ENCODE measurements at regions not wholly inside any gene's neighbourhood (a gene's known extent, or its start where the extent isn't known, plus 50 kb on each side); places are given as distances from the start of the nearest gene placed in this dataset.
"Not testable (repeated sequence)": the region's sequence is repeated elsewhere in the genome, so short reads cannot be mapped to it uniquely, and the experiment has no call there.

- no peak for DNase-seq
Observed at GRCh38 chr13:86870444-86870843, 800.7 kb upstream of the SLITRK5 start.

GRCh38 chr13:86877441-86877840 is 793.7 kb upstream of the SLITRK5 start:
- DNase-seq: no peak

- DNase-seq: no peak
Observed at GRCh38 chr13:86878781-86879180, 792.4 kb upstream of the SLITRK5 start.

- no peak for DNase-seq
Observed at GRCh38 chr13:86881390-86881789, 789.8 kb upstream of the SLITRK5 start.

GRCh38 chr13:86882107-86882506 is 789.1 kb upstream of the SLITRK5 start:
- no peak for DNase-seq

GRCh38 chr13:86882835-86883234 is 788.3 kb upstream of the SLITRK5 start:
- no peak for DNase-seq

GRCh38 chr13:86892330-86892729 is 778.8 kb upstream of the SLITRK5 start:
- no peak for DNase-seq

GRCh38 chr13:86900906-86901305 is 770.3 kb upstream of the SLITRK5 start:
- DNase-seq: no peak

GRCh38 chr13:86906127-86906874 is 764.9 kb upstream of the SLITRK5 start:
- no peak for DNase-seq

- no peak for DNase-seq
Observed at GRCh38 chr13:86907156-86907555, 764.0 kb upstream of the SLITRK5 start.

- DNase-seq: no peak
Observed at GRCh38 chr13:86909318-86909717, 761.9 kb upstream of the SLITRK5 start.

- no peak for DNase-seq
Observed at GRCh38 chr13:86914757-86915156, 756.4 kb upstream of the SLITRK5 start.

GRCh38 chr13:86917438-86917837 is 753.7 kb upstream of the SLITRK5 start:
- DNase-seq: not testable (repeated sequence)

GRCh38 chr13:86918682-86919081 is 752.5 kb upstream of the SLITRK5 start:
- no peak for DNase-seq

GRCh38 chr13:86920961-86921360 is 750.2 kb upstream of the SLITRK5 start:
- no peak for DNase-seq

GRCh38 chr13:86922936-86923335 is 748.2 kb upstream of the SLITRK5 start:
- no peak for DNase-seq

GRCh38 chr13:86926916-86927315 is 744.3 kb upstream of the SLITRK5 start:
- not testable (repeated sequence) for DNase-seq

GRCh38 chr13:86932776-86933334 is 738.3 kb upstream of the SLITRK5 start:
- DNase-seq: no peak

- no peak for DNase-seq
Observed at GRCh38 chr13:86933676-86934075, 737.5 kb upstream of the SLITRK5 start.

- DNase-seq: no peak
Observed at GRCh38 chr13:86937316-86937715, 733.9 kb upstream of the SLITRK5 start.

GRCh38 chr13:86945584-86945983 is 725.6 kb upstream of the SLITRK5 start:
- no peak for DNase-seq

- DNase-seq: no peak
Observed at GRCh38 chr13:86946734-86947133, 724.4 kb upstream of the SLITRK5 start.

- no peak for DNase-seq
Observed at GRCh38 chr13:86954341-86954740, 716.8 kb upstream of the SLITRK5 start.

GRCh38 chr13:86960876-86961275 is 710.3 kb upstream of the SLITRK5 start:
- DNase-seq: no peak
